ENCODE measurements at regions not wholly inside any gene's neighbourhood (a gene's known extent, or its start where the extent isn't known, plus 50 kb on each side); places are given as distances from the start of the nearest gene placed in this dataset.
A peak's percentile ranks its signal among the peaks of the same experiment; 100 is the strongest.

DNA sequence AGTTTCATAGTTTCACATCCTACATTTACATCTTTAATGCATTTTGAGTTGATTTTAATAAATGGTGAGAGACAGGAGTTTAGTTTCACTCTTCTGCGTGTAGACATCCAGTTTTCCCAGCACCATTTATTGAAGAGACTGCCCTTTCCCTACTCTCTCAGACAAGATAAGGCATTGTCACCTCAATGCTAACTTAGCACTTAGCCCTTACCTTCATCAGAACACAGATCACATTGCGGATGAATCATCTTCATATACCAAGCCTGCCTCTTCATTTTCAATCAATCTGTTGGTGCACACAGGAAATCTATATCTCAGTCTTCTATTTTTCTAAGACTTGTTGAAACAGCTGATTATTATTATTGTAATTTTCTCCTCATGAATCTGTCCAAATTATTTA lies 396.6 kb upstream of the NBEA start:
- no peak overlapping the region for H3K4me3 ChIP-seq
- no peak overlapping the region for H3K27ac ChIP-seq

DNA sequence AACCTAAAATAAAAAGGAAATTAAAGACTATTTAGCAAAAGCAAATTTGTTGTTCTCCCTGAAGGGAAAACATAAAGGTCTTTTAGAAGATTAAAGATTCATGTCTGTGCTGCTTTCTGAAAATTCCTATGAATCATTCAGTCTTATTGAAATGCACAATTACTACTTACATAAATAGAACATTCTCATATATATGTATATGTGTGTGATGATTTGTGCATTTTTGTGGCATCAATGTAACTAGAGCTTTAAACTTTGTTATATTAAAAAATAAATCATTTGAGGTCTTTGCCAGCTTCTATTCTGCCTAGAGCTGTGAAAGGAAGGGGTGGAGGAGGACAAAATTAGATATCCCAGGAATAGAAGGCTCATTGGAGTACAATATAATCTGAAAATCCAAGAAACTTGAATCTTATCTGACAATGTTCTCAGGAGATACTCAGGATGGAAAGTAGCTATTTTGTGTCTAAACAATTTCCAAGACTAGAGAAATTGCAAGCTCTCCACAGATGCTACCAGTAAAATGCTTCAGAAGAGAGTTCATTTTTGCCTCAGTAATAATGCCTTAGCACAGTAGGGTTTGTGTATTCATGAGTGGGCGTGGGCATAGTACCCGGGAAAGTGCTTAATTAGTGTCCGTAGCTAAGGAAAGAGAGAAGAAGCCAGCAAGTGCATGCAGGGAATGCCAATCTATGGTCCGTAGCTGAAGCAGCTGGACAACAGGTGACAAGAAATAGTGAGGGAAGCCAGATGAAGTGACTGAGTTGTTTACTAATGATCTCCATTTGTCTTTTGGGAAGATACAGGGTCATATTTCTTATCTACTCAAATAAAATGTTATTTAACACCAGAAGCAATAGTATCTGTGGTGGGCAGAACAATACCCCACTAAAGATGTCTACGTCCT lies 395.5 kb upstream of the NBEA start:
- Histone ChIP-seq H3K4me3 (no peak overlapping the region), H3K27ac (no peak overlapping the region)

DNA sequence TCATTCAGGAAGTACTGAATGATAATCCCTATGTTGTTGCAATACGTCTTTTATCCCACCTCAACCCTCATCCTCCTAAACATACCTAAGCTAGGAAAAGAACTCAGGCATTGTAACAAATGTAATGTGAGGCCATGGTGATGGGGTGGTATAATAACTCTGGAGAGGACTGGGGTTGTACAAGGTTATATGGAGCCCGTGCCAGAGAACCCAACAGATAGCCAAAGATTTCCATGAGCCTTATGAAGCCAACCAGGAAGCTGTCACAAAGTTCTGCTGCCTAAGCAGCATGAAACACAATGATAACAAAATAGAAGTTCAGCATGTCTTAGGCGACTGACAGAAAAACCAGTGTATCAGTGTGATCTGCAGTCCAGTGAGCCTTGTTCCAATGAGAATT lies 394.1 kb upstream of the NBEA start:
- Histone ChIP-seq H3K4me3 (no peak overlapping the region), H3K27ac (no peak overlapping the region)

DNA sequence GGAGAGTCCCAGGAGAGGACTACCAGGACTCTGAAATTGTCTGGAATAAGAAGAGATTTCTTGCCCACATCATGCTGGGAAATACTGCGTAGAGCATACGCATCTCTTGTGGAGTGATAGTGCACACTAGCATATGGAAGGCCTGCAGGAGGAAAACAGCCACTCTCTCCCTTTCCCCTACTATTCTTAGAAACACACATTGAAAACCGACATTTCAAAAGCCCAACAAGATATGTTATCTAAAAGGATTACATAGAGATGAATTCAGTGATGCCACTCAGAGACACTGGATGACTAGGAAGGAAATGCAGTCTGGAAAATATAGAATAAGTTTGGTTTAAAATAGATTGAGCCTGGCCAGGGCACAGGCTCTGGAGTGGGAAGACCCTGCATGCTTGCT lies 388.7 kb upstream of the NBEA start:
- Histone ChIP-seq H3K4me3 (no peak overlapping the region), H3K27ac (no peak overlapping the region)

DNA sequence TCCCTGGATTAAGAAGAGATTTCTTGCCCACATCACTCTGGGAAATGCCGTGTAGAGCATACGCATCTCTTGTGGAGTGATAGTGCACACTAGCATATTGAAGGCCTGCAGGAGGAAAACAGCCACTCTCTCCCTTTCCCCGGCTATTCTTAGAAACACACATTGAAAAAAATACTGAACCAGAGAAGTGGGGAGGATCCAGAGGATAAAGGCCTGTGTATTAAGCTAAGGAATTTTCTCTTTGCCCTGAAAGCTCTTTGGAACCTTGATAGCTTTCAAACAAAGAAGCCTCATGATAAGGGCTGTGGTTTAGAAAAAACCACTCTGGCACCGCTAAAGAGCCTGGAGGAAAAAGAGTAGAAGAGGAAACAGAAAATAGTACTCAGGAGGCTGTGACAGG lies 386.1 kb upstream of the NBEA start:
- Histone ChIP-seq H3K4me3 (no peak overlapping the region), H3K27ac (no peak overlapping the region)

DNA sequence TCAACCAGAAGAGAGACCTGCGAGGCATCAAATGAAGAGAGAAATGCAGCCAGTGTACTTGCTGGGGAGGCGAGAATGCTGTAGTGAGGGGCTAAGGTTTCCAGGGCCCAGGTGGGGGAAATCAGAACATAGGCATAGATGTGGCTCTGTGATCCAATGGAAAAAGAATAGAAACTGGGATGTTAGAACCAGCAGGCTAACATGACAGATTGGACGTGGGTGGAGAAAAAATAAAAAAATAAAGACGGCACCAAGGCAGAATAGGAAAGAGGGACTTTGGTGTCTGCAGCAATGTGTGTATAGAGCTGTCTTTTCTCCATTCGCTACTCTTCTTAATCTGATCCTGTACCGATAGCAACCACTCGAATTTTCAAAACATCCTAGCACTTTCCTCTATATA lies 381.0 kb upstream of the NBEA start:
- Histone ChIP-seq H3K27ac (no peak overlapping the region), H3K4me3 (no peak overlapping the region)

DNA sequence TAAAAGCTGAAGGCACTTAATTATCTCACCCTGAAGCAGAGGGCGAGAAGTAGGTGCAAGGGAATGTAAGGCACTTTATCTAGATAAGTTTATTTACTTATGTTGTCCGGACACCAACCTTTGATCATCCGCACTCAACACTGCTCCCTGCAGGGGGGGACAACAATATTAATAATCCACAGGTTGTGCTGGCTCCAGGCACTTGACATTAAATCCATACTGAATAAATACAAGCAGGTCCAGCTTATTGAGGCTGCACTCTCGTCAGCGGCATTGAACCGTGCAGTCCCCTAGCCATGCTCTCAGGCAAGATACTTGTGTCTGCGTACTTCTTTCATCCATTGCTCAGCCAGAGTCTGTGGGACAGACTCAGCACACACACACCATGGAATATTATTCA lies 374.5 kb upstream of the NBEA start:
- Histone ChIP-seq H3K27ac (no peak overlapping the region), H3K4me3 (no peak overlapping the region)

DNA sequence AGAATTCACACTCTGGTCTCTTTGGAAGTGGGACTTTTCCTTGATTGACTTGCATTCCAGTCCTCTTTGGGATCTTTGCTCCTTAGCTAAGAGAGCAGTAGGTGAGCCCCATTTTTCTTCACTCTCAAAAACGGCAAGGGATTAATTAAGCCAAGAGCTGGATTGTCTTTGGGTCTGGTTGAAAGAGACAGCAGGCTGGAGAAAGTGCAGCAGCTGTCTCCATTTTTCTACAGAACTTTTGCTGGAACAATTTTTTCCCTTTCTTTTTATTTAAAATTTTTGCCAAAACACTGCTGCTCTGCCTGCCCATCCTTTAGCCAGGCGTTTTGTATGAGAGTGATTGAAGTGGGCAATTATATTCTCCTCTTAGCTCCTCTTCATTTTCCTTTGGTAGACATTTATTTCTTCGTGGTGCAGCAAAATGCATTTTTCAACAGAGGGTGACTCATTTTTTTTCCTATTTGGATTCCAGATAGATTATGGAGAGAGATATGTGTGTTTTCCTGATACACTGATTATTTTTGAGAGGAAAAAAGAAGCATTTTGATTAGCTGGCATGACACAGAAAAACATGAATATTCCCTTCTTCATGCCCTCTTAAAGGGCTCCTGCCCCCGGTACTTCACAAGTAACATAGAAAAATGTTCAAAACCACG lies 371.2 kb upstream of the NBEA start:
- no peak overlapping the region for H3K4me3 ChIP-seq
- H3K27ac ChIP-seq, result no peak overlapping the region

DNA sequence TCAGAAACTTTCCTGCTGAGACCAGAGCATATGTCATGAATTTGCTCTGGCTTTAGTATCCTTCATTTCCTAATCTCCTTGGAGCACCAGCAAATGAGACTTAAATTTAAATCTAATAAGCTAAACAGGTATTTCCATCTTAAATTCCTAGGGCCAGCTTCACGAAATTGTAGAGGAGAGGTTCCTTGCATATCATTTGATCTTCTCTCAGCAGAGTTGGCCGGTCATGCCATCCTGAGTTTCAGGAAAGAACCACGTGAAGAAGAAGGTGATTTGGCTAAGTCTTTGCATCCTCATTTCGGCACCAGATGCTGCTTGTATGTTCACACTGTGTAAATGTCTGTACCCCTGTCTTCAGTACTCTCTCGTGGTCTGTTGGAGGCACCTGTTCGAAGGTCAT lies 370.4 kb upstream of the NBEA start:
- Histone ChIP-seq H3K27ac (no peak overlapping the region), H3K4me3 (no peak overlapping the region)

DNA sequence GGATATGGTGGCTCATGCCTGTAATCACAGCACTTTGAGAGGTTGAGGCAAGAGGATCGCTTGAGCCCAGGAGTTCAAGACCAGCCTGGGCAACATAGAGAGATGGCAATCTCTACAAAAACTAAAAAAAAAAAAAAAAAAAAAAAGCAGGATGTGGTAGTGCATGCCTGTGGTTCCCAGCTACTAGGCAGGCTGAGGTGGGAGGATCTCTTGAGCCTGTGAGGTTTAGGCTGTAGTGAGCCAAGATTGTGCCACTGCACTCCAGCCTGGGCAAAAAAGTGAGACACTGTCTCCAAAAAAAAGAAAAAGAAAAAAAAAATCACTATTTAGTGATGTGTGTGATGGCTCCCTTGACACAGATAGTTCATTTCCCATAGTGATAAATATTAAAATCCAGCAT lies 365.0 kb upstream of the NBEA start:
- Histone ChIP-seq H3K27ac (no peak overlapping the region), H3K4me3 (no peak overlapping the region)

DNA sequence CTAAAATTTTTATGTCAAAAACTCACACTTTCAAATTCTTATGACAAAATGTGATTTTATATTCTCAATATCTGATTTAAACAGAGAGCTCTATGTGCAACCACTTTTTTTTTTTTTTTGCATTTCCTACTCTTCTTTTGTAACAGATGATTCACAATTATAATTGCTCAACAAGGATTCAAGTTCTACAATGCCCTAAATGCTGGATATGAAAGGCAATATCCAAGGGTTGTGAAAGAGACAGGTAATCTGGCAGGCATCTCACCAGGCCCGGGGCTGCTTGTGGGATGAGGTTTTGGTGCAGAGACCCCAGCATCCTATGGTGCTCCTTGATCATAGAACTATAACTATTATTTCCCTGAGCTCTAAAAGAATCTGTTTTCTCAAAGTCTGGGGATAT lies 363.6 kb upstream of the NBEA start:
- no peak overlapping the region for H3K4me3 ChIP-seq
- H3K27ac ChIP-seq, result no peak overlapping the region

DNA sequence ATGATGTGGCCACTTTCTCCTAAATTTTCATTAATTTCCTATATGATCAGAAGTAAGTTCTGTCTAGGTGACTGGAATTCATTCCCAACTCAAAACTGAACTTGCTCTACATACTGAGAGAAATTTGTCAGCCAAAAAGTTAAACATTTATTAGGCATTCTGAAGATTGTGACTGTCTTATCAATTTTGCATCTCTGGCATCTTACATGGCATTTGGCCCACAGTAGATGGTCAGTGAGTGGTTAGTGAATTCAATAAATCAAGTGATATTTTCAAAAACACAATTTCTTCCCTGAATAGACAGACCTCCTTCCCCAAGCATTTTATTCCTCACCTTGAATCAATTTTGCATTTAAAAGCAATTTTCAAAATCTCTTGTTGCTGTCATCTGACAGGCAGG lies 363.2 kb upstream of the NBEA start:
- H3K4me3 ChIP-seq, result no peak overlapping the region
- H3K27ac ChIP-seq, result no peak overlapping the region

DNA sequence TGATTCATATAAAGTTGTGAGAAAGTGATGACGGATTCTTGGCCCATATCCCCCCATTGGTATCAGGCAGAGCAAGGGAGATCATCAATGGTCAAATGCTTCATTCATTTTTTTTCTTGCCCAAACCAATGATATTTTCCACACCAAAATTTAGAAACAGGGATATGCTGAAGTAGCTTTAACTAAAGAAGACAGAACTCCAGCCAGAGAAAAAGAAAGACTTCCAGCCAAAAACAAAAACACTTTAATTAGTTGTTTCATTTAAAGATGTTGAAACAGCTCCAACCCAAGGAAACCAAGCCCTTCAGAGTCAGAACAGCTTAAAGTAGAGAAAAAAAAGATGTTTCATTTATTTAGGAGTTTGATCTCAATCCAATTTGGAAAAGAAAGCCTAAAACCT lies 358.9 kb upstream of the NBEA start:
- no peak overlapping the region for H3K27ac ChIP-seq
- H3K4me3 ChIP-seq, result no peak overlapping the region

DNA sequence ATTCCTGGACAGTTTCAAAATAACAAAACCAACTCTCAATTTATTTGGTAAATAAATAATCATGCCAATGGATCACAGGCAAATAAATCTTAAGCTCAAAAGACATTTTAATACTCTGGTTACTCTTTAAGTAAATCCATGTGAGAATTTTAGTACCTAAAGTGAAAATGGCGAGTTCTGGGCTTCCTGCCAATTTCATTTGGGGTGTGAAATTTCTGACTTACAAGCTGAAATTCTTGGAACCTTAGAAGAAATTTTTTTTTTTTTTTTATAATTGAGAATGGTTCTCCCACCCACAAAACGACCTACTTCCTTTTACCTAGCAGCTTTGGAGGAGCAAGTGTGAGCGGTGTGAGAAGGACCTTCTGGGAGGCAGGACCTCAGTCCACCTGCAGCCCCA lies 354.5 kb upstream of the NBEA start:
- H3K4me3 ChIP-seq, result no peak overlapping the region
- H3K27ac ChIP-seq, result no peak overlapping the region

DNA sequence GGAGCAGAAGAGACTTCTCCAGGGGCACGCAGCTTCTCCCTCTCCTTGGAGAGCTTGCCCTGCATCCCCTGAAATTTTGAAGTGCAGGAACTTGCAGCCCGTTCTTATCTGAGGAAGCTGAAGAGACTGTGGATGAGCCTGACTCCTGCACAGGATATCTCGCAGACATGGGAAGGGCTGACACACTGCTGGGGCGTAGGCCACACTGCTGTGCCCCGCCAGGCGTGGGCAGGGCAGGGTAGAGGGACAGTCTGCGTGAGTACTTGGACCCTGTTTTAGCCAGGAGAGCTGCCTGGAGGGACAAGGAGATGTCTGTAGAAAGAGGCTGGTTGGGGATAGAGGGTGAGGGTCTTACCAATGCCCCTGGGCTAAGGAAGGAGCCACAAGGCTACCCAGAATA lies 353.7 kb upstream of the NBEA start:
- H3K4me3 ChIP-seq, result no peak overlapping the region

DNA sequence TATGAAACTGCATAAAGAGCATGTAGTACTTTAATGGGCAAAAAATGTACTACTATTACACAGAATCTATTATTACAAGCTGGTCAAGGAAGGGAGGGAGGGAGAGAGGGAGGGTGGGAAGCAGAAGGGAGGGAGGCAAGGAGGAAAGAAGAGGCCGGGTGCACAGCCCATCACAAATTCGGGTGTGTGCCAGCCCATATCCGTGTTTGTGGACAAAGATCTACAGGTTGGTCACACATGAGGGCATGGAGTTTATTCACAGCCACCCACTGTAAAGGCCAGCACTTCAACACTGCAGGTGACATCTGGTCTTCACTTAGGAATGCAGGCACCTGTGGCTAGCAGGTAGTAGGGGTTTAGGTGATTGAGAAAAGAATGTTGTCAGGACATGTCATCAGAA lies 352.5 kb upstream of the NBEA start:
- H3K4me3 ChIP-seq, result no peak overlapping the region
- H3K27ac ChIP-seq, result no peak overlapping the region

More for the DNA sequence above, 353.7 kb upstream of the NBEA start:
- no peak overlapping the region for H3K27ac ChIP-seq

DNA sequence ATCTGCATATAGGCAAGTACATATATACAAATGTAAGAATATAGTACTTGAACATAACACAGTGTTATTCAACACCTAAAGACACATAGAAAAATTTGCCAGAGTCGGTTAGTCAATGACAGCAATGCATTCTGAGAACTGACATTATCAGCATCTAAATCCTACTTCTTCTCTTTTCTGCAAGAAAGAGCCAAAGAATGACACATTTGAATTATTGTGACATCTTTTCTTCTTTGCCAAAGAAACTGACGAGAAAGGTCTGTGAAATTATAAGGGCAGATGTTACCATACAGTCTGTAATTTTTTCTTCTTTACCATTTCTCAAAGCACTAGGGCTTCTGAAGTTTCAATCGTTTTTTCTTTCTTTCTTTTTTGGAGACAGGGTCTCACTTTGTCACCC lies 350.9 kb upstream of the NBEA start:
- H3K27ac ChIP-seq, result peak overlapping the region in 2 of 21 experiments; percentile 30 to 49
- no peak overlapping the region for H3K4me3 ChIP-seq

DNA sequence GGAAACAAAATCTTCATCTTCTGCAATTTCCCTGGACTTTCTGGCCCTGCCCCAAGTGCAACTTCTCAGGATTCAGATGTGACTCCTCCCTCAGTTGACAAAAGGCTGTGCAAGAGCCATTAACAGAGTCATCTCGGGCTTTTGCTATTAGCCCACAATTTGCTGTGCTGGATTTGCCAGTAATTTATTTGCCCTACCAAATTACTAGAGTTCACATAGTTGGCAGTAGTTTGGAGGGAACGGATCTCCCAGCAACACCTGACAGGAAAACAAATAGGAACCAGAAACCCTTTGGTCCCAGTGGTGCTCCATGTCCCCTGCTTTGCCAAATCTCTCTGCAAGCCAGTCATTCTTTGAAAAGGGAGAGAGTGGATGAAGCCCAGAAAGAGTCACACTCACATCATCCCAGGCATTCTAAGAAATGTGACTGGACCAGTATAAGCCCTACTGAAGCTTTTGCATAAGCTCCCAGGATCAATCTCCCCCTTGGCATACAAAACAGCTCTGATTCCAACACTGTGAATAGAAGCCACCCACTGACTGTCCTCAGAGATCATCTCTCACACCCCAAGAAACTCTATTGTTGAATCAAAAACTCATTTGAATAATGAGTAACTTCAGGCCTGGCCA lies 350.1 kb upstream of the NBEA start:
- H3K4me3 ChIP-seq, result no peak overlapping the region
- no peak overlapping the region for H3K27ac ChIP-seq

DNA sequence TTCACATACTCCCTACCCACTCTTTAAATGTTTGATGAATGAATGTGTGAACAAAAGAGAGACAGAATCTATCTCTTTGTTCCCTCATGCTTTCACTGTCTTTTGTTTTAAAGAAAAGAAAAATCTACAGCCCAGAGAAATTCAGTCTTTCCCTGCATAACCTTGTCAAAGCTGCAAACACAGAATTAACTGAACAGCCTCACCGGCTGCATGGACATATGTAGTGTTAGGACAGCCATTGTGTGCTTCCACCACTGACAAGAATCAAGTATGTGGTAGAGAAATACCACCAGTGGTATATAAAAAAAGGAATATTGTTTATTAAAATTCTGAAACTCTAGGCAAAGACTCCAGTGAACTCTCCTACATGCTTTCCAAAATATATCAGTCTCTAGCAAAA lies 348.4 kb upstream of the NBEA start:
- Histone ChIP-seq H3K4me3 (no peak overlapping the region), H3K27ac (no peak overlapping the region)

DNA sequence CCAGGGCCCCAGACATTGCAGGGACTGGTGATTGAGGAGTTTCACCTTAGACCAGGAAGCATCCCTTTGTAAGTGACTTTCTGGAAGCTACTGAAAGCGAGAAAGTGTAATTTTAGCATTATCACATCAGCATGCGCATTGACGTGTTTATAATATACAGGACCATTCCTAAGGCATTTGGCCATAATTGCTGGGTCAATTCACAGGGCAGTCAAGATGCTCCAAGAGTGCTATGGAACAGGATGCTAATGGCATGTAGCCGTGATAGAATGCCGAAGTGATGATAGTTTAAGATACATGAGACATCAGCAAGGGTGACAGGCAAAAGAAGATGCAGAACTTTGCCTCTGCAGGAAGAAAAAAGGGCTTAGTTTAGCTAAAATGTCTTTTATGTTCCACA lies 347.6 kb upstream of the NBEA start:
- H3K4me3 ChIP-seq, result no peak overlapping the region
- no peak overlapping the region for H3K27ac ChIP-seq

DNA sequence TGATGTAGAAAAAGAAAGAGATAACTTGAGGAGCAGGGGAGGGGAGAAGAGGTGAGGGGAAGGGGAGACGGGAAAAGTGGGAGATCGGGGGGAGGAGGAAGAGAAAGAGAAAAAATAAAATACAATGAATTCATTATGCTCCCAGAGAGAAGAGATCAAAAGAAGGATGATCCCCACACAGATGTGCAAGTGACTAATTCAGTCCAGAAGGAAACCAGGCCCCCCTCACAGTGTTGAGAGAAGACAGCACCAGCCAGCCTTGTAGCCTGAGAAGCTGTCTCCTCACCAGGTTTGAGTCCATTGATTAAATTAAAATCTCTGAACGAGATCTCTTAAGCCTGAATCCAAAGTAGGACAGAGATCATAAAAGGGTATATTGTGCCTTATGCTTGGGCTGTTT lies 333.7 kb upstream of the NBEA start:
- no peak overlapping the region for H3K27ac ChIP-seq
- H3K4me3 ChIP-seq, result no peak overlapping the region

Data from skin epidermis (tissue), 12 donors.